Uterus (tissue), 2 donors: ENCODE measurements at regions not wholly inside any gene's neighbourhood (a gene's known extent, or its start where the extent isn't known, plus 50 kb on each side); places are given as distances from the start of the nearest gene placed in this dataset.

Experiments used
- CTCF ChIP-seq, 4 experiments: fragments of 200-600 bp in 2 of 4; fragments of 450-650 bp in 2 of 4; sonication (generic) in 2 of 4; IDR thresholded peaks; one replicate each; pipeline ENCODE4 v1.5.1; 2016 to 2019; ENCODE audit warnings: antibody characterized with exemption in 4 of 4, mild to moderate bottlenecking in 2 of 4, moderate library complexity in 1 of 4
- POLR2A ChIP-seq, 2 donors: fragments of 450-650 bp; IDR thresholded peaks; one replicate each; pipeline ENCODE4 v1.6.1; 2016; ENCODE audit warnings: antibody characterized with exemption in 2 of 2, mild to moderate bottlenecking in 1 of 2, moderate library complexity in 1 of 2

GRCh38 chr1:55997536-55997935, 581.8 kb downstream of the PLPP3 start:
- TF ChIP-seq CTCF (IDR thresholded peaks at IDR 0.05) (no peak), POLR2A (IDR thresholded peaks at IDR 0.05) (no peak)
